ENCODE measurements at regions not wholly inside any gene's neighbourhood (a gene's known extent, or its start where the extent isn't known, plus 50 kb on each side); places are given as distances from the start of the nearest gene placed in this dataset.

GRCh38 chr1:228851193-228851592, 115.9 kb downstream of the RHOU start (continued):
- TF ChIP-seq AHDC1 (CRISPR knock-in tag; IDR thresholded peaks at IDR 0.05; ENCODE audit: borderline replicate concordance): no peak
- no peak for TF ChIP-seq CC2D1A (CRISPR knock-in tag; IDR thresholded peaks at IDR 0.05)
- no peak for TF ChIP-seq ZFP62 (CRISPR knock-in tag; IDR thresholded peaks at IDR 0.05)

- no peak for DNase-seq (ENCODE audit: low spot score)
- in situ Hi-C loops (cut with HindIII; ENCODE audit: extremely low pct_ligation_motif_present, low pct_unique_long_range_greater_than_20kb): no loop called here
- 96% methylated on average over 6 of the region's 6 CpGs for WGBS (ENCODE audit: low lambda C conversion rate)
- Histone ChIP-seq H3K27me3 (ENCODE audit: control insufficient read depth in 1 of 2, insufficient read depth in 2 of 2, low read length in 2 of 2) (no peaks in the 10 kb centered on the region), H3K9me3 (ENCODE audit: low read length) (no peaks in the 10 kb centered on the region), H3K79me2 (ENCODE audit: insufficient read depth, low read length) (no peaks in the 10 kb centered on the region), H3K4me2 (ENCODE audit: low read depth, low read length) (no peak overlapping the region), H4K20me1 (ENCODE audit: insufficient read depth, low read length) (no peaks in the 10 kb centered on the region), H3K27ac (ENCODE audit: extremely low read length, insufficient read depth, low read length) (no peak overlapping the region), H2AFZ (ENCODE audit: low read length) (no peak overlapping the region), H3K9ac (ENCODE audit: insufficient read depth, low read depth, low read length) (no peak overlapping the region), H3K4me1 (ENCODE audit: insufficient read depth, low read length) (peaks cover 63% of the 10 kb centered on the region), H3K36me3 (replicated peaks in 1 of 2; ENCODE audit: control insufficient read depth in 1 of 2, insufficient read depth in 2 of 2, low read length in 2 of 2) (no peaks in the 10 kb centered on the region), H3K4me3 (replicated peaks in 1 of 3; ENCODE audit: insufficient read depth in 1 of 3, low read depth in 2 of 3, low read length in 3 of 3) (no peak overlapping the region)
- no peak for FAIRE-seq
- intact Hi-C loops (cut with micrococcal nuclease; ENCODE audit: unreplicated experiment): no loop called here
- BruUV-seq (replicated peaks): no TSS peak
- CTCF ChIA-PET (ENCODE audit: low intra/inter-chr PET ratio, low total read pairs): no interaction called here
- no peak for ATAC-seq
- POLR2A ChIA-PET: no interaction called here
- TF ChIP-seq BRF2 (CRISPR knock-in tag; IDR thresholded peaks at IDR 0.05) (no peak), MXD1 (CRISPR knock-in tag; IDR thresholded peaks at IDR 0.05) (no peak), PBX2 (CRISPR knock-in tag; IDR thresholded peaks at IDR 0.05) (no peak), SKI (IDR thresholded peaks at IDR 0.05; ENCODE audit: partially characterized antibody) (no peak), SNAPC5 (CRISPR knock-in tag; IDR thresholded peaks at IDR 0.05; ENCODE audit: borderline replicate concordance) (no peak), ZC3H4 (CRISPR knock-in tag; IDR thresholded peaks at IDR 0.05; ENCODE audit: borderline replicate concordance) (no peak), SNAI1 (CRISPR knock-in tag; IDR thresholded peaks at IDR 0.05; ENCODE audit: borderline replicate concordance) (no peak), NFKB2 (CRISPR knock-in tag; IDR thresholded peaks at IDR 0.05; ENCODE audit: borderline replicate concordance) (no peak), HNRNPL (IDR thresholded peaks at IDR 0.05; ENCODE audit: low read depth, low read length) (no peak), BCL6 (CRISPR knock-in tag; IDR thresholded peaks at IDR 0.05) (no peak), DMAP1 (CRISPR knock-in tag; IDR thresholded peaks at IDR 0.05) (no peak)
These were observed 116.3 kb downstream of the RHOU start for GRCh38 chr1:228851618-228852017.

Data from HepG2 (cell line).